HUES6 (cell line): ENCODE measurements at regions not wholly inside any gene's neighbourhood (a gene's known extent, or its start where the extent isn't known, plus 50 kb on each side); places are given as distances from the start of the nearest gene placed in this dataset.
A peak's percentile ranks its signal among the peaks of the same experiment; 100 is the strongest.

Experiments used
- H3K27ac ChIP-seq: 2 replicates; pipeline ENCODE4 v1.7.0; 2013; ENCODE audit warnings: low read depth, mild to moderate bottlenecking, low read length, inconsistent platforms
- H3K27me3 ChIP-seq: 2 replicates; pipeline ENCODE4 v1.6.1; 2013; ENCODE audit warnings: low read length; ENCODE audit not compliant: control insufficient read depth, insufficient read depth
- H3K36me3 ChIP-seq: 2 replicates; pipeline ENCODE4 v1.6.1; 2013; ENCODE audit warnings: low read length; ENCODE audit not compliant: control insufficient read depth, insufficient read depth
- H3K4me1 ChIP-seq: 2 replicates; pipeline ENCODE4 v1.6.1; 2013; ENCODE audit warnings: low read length; ENCODE audit not compliant: control insufficient read depth, insufficient read depth
- H3K4me3 ChIP-seq: 2 replicates; pipeline ENCODE4 v1.5.1; 2013; ENCODE audit warnings: low read depth, low read length
- H3K9ac ChIP-seq: one replicate; pipeline ENCODE4 v1.6.1; 2013; ENCODE audit warnings: mild to moderate bottlenecking, low read length
- H3K9me3 ChIP-seq: 2 replicates; pipeline ENCODE4 v1.6.1; 2013; ENCODE audit warnings: low read depth, low read length; ENCODE audit not compliant: control insufficient read depth, insufficient read depth

GRCh38 chr11:26898799-26899198 lies 95.1 kb upstream of the FIBIN start:
- H3K9ac ChIP-seq, result no peak overlapping the region
- H3K27me3 ChIP-seq, result no peaks in the 10 kb centered on the region
- no peaks in the 10 kb centered on the region for H3K36me3 ChIP-seq
- H3K27ac ChIP-seq, result no peak overlapping the region
- H3K4me3 ChIP-seq, result no peak overlapping the region
- H3K4me1 ChIP-seq, result no peaks in the 10 kb centered on the region
- H3K9me3 ChIP-seq, result 0 out of 2 replicates have a peak, but pooled peaks cover 5% of the 10 kb centered on the region

- H3K27ac ChIP-seq, result no peak overlapping the region
- no peaks in the 10 kb centered on the region for H3K27me3 ChIP-seq
Observed at GRCh38 chr11:26901162-26901561, 92.8 kb upstream of the FIBIN start.

GRCh38 chr11:26904132-26904531 lies 89.8 kb upstream of the FIBIN start:
- H3K27me3 ChIP-seq, result no peaks in the 10 kb centered on the region
- no peak overlapping the region for H3K9ac ChIP-seq
- H3K4me3 ChIP-seq, result no peak overlapping the region
- peaks cover 5% of the 10 kb centered on the region; the same call in 1 of the 2 replicates for H3K4me1 ChIP-seq
- no peak overlapping the region for H3K27ac ChIP-seq
- H3K36me3 ChIP-seq, result no peaks in the 10 kb centered on the region
- H3K9me3 ChIP-seq, result no peaks in the 10 kb centered on the region

More at GRCh38 chr11:26901162-26901561, 92.8 kb upstream of the FIBIN start:
- Histone ChIP-seq H3K9ac (no peak overlapping the region), H3K36me3 (no peaks in the 10 kb centered on the region), H3K9me3 (no peaks in the 10 kb centered on the region), H3K4me1 (peaks cover 5% of the 10 kb centered on the region; the same call in 1 of the 2 replicates), H3K4me3 (no peak overlapping the region)

- H3K9ac ChIP-seq, result no peak overlapping the region
- no peaks in the 10 kb centered on the region for H3K27me3 ChIP-seq
- no peaks in the 10 kb centered on the region for H3K9me3 ChIP-seq
- H3K4me1 ChIP-seq, result peaks cover 5% of the 10 kb centered on the region; the same call in 1 of the 2 replicates
- no peak overlapping the region for H3K4me3 ChIP-seq
- H3K27ac ChIP-seq, result no peak overlapping the region
- no peaks in the 10 kb centered on the region for H3K36me3 ChIP-seq
Observed at GRCh38 chr11:26904801-26905200, 89.1 kb upstream of the FIBIN start.

- Histone ChIP-seq H3K27ac (peak overlapping the region; percentile 0; the same call in 1 of the 2 replicates), H3K4me3 (no peak overlapping the region), H3K27me3 (no peaks in the 10 kb centered on the region)
Observed at GRCh38 chr11:26905368-26905767, 88.5 kb upstream of the FIBIN start.

GRCh38 chr11:26909515-26909914 lies 84.4 kb upstream of the FIBIN start:
- Histone ChIP-seq H3K36me3 (no peaks in the 10 kb centered on the region), H3K4me3 (no peak overlapping the region), H3K27ac (no peak overlapping the region), H3K9ac (no peak overlapping the region), H3K9me3 (0 out of 2 replicates have a peak, but pooled peaks cover 2% of the 10 kb centered on the region), H3K27me3 (no peaks in the 10 kb centered on the region), H3K4me1 (no peaks in the 10 kb centered on the region; the same call in 1 of the 2 replicates)

More at GRCh38 chr11:26905368-26905767, 88.5 kb upstream of the FIBIN start:
- H3K9me3 ChIP-seq, result no peaks in the 10 kb centered on the region
- H3K36me3 ChIP-seq, result no peaks in the 10 kb centered on the region
- H3K4me1 ChIP-seq, result peaks cover 5% of the 10 kb centered on the region; the same call in 1 of the 2 replicates
- no peak overlapping the region for H3K9ac ChIP-seq

GRCh38 chr11:26909991-26910591 lies 83.8 kb upstream of the FIBIN start:
- no peaks in the 10 kb centered on the region for H3K27me3 ChIP-seq
- H3K27ac ChIP-seq, result no peak overlapping the region
- H3K9ac ChIP-seq, result no peak overlapping the region
- peaks cover 3% of the 10 kb centered on the region; the same call in 1 of the 2 replicates for H3K4me1 ChIP-seq
- H3K4me3 ChIP-seq, result no peak overlapping the region
- no peaks in the 10 kb centered on the region for H3K36me3 ChIP-seq
- 0 out of 2 replicates have a peak, but pooled peaks cover 2% of the 10 kb centered on the region for H3K9me3 ChIP-seq

GRCh38 chr11:26914968-26915367 lies 78.9 kb upstream of the FIBIN start:
- 0 out of 2 replicates have a peak, but pooled peaks cover 2% of the 10 kb centered on the region for H3K9me3 ChIP-seq
- no peaks in the 10 kb centered on the region for H3K27me3 ChIP-seq

GRCh38 chr11:26916805-26917204 lies 77.1 kb upstream of the FIBIN start:
- no peak overlapping the region for H3K27ac ChIP-seq
- 0 out of 2 replicates have a peak, but pooled peaks cover 4% of the 10 kb centered on the region for H3K9me3 ChIP-seq
- no peaks in the 10 kb centered on the region for H3K27me3 ChIP-seq
- H3K4me1 ChIP-seq, result peaks cover 6% of the 10 kb centered on the region; the same call in 1 of the 2 replicates
- no peaks in the 10 kb centered on the region for H3K36me3 ChIP-seq
- H3K4me3 ChIP-seq, result no peak overlapping the region
- no peak overlapping the region for H3K9ac ChIP-seq

More at GRCh38 chr11:26914968-26915367, 78.9 kb upstream of the FIBIN start:
- Histone ChIP-seq H3K4me3 (no peak overlapping the region), H3K4me1 (peaks cover 6% of the 10 kb centered on the region; the same call in 1 of the 2 replicates), H3K36me3 (no peaks in the 10 kb centered on the region), H3K9ac (no peak overlapping the region), H3K27ac (no peak overlapping the region)

GRCh38 chr11:26928582-26928981 lies 65.3 kb upstream of the FIBIN start:
- Histone ChIP-seq H3K27ac (no peak overlapping the region), H3K36me3 (no peaks in the 10 kb centered on the region), H3K27me3 (no peaks in the 10 kb centered on the region), H3K4me3 (no peak overlapping the region), H3K9me3 (no peaks in the 10 kb centered on the region), H3K4me1 (peaks cover 7% of the 10 kb centered on the region), H3K9ac (no peak overlapping the region)

GRCh38 chr11:26929806-26930517 lies 64.0 kb upstream of the FIBIN start:
- no peaks in the 10 kb centered on the region for H3K36me3 ChIP-seq
- no peak overlapping the region for H3K9ac ChIP-seq
- H3K27me3 ChIP-seq, result no peaks in the 10 kb centered on the region

More at GRCh38 chr11:26929806-26930517, 64.0 kb upstream of the FIBIN start:
- no peak overlapping the region for H3K4me3 ChIP-seq
- peaks cover 7% of the 10 kb centered on the region for H3K4me1 ChIP-seq
- H3K27ac ChIP-seq, result no peak overlapping the region
- no peaks in the 10 kb centered on the region for H3K9me3 ChIP-seq
